A549 (cell line): ENCODE measurements at regions not wholly inside any gene's neighbourhood (a gene's known extent, or its start where the extent isn't known, plus 50 kb on each side); places are given as distances from the start of the nearest gene placed in this dataset.

ENCODE experiments used
- CEBPB ChIP-seq, 2 experiments: fragments of >200 bp in 1 of 2; sonication (Bioruptor Twin) in 1 of 2; formaldehyde crosslinking in 1 of 2; IDR thresholded peaks; 2 replicates each; pipeline ENCODE4 v1.6.1; 2012 to 2016
- CTCF ChIP-seq: fragments of >200 bp; sonication (Bioruptor Twin); formaldehyde crosslinking; IDR thresholded peaks from 3 replicates; pipeline ENCODE4 v1.5.1; 2016

DNA sequence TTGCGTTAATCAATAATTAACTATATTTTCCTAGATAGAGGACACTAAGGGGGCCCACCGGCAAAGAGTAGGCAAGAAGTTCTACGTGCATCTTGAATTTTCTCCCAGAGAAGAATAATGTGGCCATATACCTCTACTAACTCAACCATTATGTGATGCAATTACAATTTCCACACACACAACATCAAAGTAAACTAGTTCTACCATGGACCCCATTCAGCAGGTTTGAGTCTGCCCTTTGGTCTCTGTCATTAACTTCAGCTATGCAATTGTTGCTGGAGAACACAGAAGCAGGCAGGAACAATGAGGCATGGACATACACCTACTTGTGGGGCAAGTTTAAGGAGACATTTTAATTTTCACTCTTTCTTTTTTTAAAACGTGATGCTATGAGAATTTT, 705.9 kb downstream of the PDCD6IP start:
- TF ChIP-seq CTCF (no peak), CEBPB (IDR thresholded peaks at IDR 0.05) (no peak)
